Effector memory CD8-positive, alpha-beta T cell (primary cell): ENCODE measurements at regions not wholly inside any gene's neighbourhood (a gene's known extent, or its start where the extent isn't known, plus 50 kb on each side); places are given as distances from the start of the nearest gene placed in this dataset.

Source experiments
- ATAC-seq: fragments of 150-1000 bp; cut with Tn5 transposase; replicated peaks from 2 replicates; pipeline ENCODE4 v1.10.0; 2021; ENCODE audit warnings: mild to moderate bottlenecking, moderate library complexity
- DNase-seq, 3 experiments: peaks; one replicate each; pipeline ENCODE4 v3.0.0; 2021
- H3K27ac Mint-ChIP-seq, 2 donors: one replicate each; pipeline ENCODE4 v1.8.0; 2022; ENCODE audit warnings: mild to moderate bottlenecking in 2 of 2, mixed read lengths in 2 of 2, moderate library complexity in 2 of 2
- H3K27me3 Mint-ChIP-seq, 2 donors: one replicate each; pipeline ENCODE4 v1.8.0; 2022; ENCODE audit warnings: mixed read lengths in 2 of 2
- H3K36me3 Mint-ChIP-seq: one replicate; pipeline ENCODE4 v1.8.0; 2022; ENCODE audit warnings: mild to moderate bottlenecking, moderate library complexity, mixed read lengths; ENCODE audit not compliant: insufficient read depth
- H3K4me1 Mint-ChIP-seq, 2 donors: one replicate each; pipeline ENCODE4 v1.8.0; 2022; ENCODE audit warnings: low read depth in 2 of 2, mixed read lengths in 2 of 2
- H3K4me3 Mint-ChIP-seq, 2 donors: one replicate each; pipeline ENCODE4 v1.8.0; 2022; ENCODE audit warnings: mild to moderate bottlenecking in 2 of 2, mixed read lengths in 2 of 2, moderate library complexity in 2 of 2
- H3K9me3 Mint-ChIP-seq, 2 donors: one replicate each; pipeline ENCODE4 v1.8.0; 2022; ENCODE audit warnings: mixed read lengths in 2 of 2

GRCh38 chr22:27214691-27215090 lies 557.3 kb downstream of the MIAT start:
- Mint-ChIP-seq H3K27ac (no peak overlapping the region), H3K27me3 (peaks cover 26 to 60% of the 10 kb centered on the region in 2 donors), H3K9me3 (no peaks in the 10 kb centered on the region), H3K4me3 (no peak overlapping the region), H3K36me3 (no peaks in the 10 kb centered on the region), H3K4me1 (peaks cover 0 to 2% of the 10 kb centered on the region in 2 donors)
- DNase-seq (no peak), ATAC-seq (no peak)

GRCh38 chr22:27215871-27216270 lies 558.5 kb downstream of the MIAT start:
- no peak overlapping the region for H3K27ac Mint-ChIP-seq
- no peak overlapping the region for H3K4me3 Mint-ChIP-seq
- H3K9me3 Mint-ChIP-seq, result no peaks in the 10 kb centered on the region
- H3K27me3 Mint-ChIP-seq, result peaks cover 30 to 64% of the 10 kb centered on the region in 2 donors
- DNase-seq (no peak), ATAC-seq (no peak)
- H3K4me1 Mint-ChIP-seq, result peaks cover 0 to 2% of the 10 kb centered on the region in 2 donors
- H3K36me3 Mint-ChIP-seq, result no peaks in the 10 kb centered on the region

GRCh38 chr22:27216444-27216843 lies 559.1 kb downstream of the MIAT start:
- no peak for DNase-seq
- no peaks in the 10 kb centered on the region for H3K9me3 Mint-ChIP-seq
- H3K4me3 Mint-ChIP-seq, result no peak overlapping the region
- H3K27me3 Mint-ChIP-seq, result peaks cover 30 to 58% of the 10 kb centered on the region in 2 donors
- no peak overlapping the region for H3K27ac Mint-ChIP-seq
- H3K4me1 Mint-ChIP-seq, result peaks cover 0 to 2% of the 10 kb centered on the region in 2 donors
- no peaks in the 10 kb centered on the region for H3K36me3 Mint-ChIP-seq
- no peak for ATAC-seq

- no peaks in the 10 kb centered on the region for H3K36me3 Mint-ChIP-seq
- H3K9me3 Mint-ChIP-seq, result no peaks in the 10 kb centered on the region
- no peak for ATAC-seq
- peaks cover 0 to 2% of the 10 kb centered on the region in 2 donors for H3K4me1 Mint-ChIP-seq
- no peak for DNase-seq
- no peak overlapping the region for H3K4me3 Mint-ChIP-seq
- no peak overlapping the region for H3K27ac Mint-ChIP-seq
- peaks cover 30 to 54% of the 10 kb centered on the region in 2 donors for H3K27me3 Mint-ChIP-seq
Measured at GRCh38 chr22:27217154-27217553, 559.8 kb downstream of the MIAT start.

- Mint-ChIP-seq H3K27me3 (peaks cover 22 to 45% of the 10 kb centered on the region in 2 donors), H3K4me1 (no peaks in the 10 kb centered on the region), H3K36me3 (no peaks in the 10 kb centered on the region), H3K27ac (no peak overlapping the region), H3K9me3 (no peaks in the 10 kb centered on the region), H3K4me3 (no peak overlapping the region)
- ATAC-seq, result no peak
- no peak for DNase-seq
Measured at GRCh38 chr22:27218012-27218920, 560.9 kb downstream of the MIAT start.

GRCh38 chr22:27219036-27219435 lies 561.6 kb downstream of the MIAT start:
- Mint-ChIP-seq H3K4me1 (no peaks in the 10 kb centered on the region), H3K36me3 (no peaks in the 10 kb centered on the region), H3K27ac (no peak overlapping the region), H3K9me3 (no peaks in the 10 kb centered on the region), H3K27me3 (peaks cover 17 to 37% of the 10 kb centered on the region in 2 donors), H3K4me3 (no peak overlapping the region)
- no peak for ATAC-seq
- no peak for DNase-seq

GRCh38 chr22:27220339-27220738 lies 563.0 kb downstream of the MIAT start:
- Mint-ChIP-seq H3K4me3 (no peak overlapping the region), H3K4me1 (no peaks in the 10 kb centered on the region), H3K27me3 (peaks cover 17 to 28% of the 10 kb centered on the region in 2 donors), H3K27ac (no peak overlapping the region), H3K36me3 (no peaks in the 10 kb centered on the region), H3K9me3 (no peaks in the 10 kb centered on the region)
- ATAC-seq (no peak), DNase-seq (no peak)

GRCh38 chr22:27222178-27222577 lies 564.8 kb downstream of the MIAT start:
- no peak overlapping the region for H3K4me3 Mint-ChIP-seq
- H3K36me3 Mint-ChIP-seq, result no peaks in the 10 kb centered on the region
- H3K27me3 Mint-ChIP-seq, result peaks cover 11 to 18% of the 10 kb centered on the region in 2 donors
- H3K4me1 Mint-ChIP-seq, result no peaks in the 10 kb centered on the region
- no peaks in the 10 kb centered on the region for H3K9me3 Mint-ChIP-seq
- DNase-seq, result no peak
- no peak for ATAC-seq
- no peak overlapping the region for H3K27ac Mint-ChIP-seq

- no peak for ATAC-seq
- H3K4me1 Mint-ChIP-seq, result no peaks in the 10 kb centered on the region
- no peak overlapping the region for H3K4me3 Mint-ChIP-seq
- H3K27ac Mint-ChIP-seq, result no peak overlapping the region
- H3K36me3 Mint-ChIP-seq, result no peaks in the 10 kb centered on the region
- H3K9me3 Mint-ChIP-seq, result no peaks in the 10 kb centered on the region
- H3K27me3 Mint-ChIP-seq, result peaks cover 7 to 15% of the 10 kb centered on the region in 2 donors
- no peak for DNase-seq
Measured at GRCh38 chr22:27223317-27224177, 566.2 kb downstream of the MIAT start.

GRCh38 chr22:27224485-27225374 lies 567.3 kb downstream of the MIAT start:
- H3K4me1 Mint-ChIP-seq, result no peaks in the 10 kb centered on the region
- H3K4me3 Mint-ChIP-seq, result no peak overlapping the region
- ATAC-seq (no peak), DNase-seq (no peak)
- peaks cover 4 to 9% of the 10 kb centered on the region in 2 donors for H3K27me3 Mint-ChIP-seq
- H3K36me3 Mint-ChIP-seq, result no peaks in the 10 kb centered on the region
- H3K27ac Mint-ChIP-seq, result no peak overlapping the region
- H3K9me3 Mint-ChIP-seq, result no peaks in the 10 kb centered on the region

- ATAC-seq, result no peak
- no peaks in the 10 kb centered on the region for H3K36me3 Mint-ChIP-seq
- H3K27me3 Mint-ChIP-seq, result peaks cover 8 to 15% of the 10 kb centered on the region in 2 donors
- H3K9me3 Mint-ChIP-seq, result no peaks in the 10 kb centered on the region
- DNase-seq, result no peak
- no peaks in the 10 kb centered on the region for H3K4me1 Mint-ChIP-seq
- no peak overlapping the region for H3K4me3 Mint-ChIP-seq
- H3K27ac Mint-ChIP-seq, result no peak overlapping the region
Measured at GRCh38 chr22:27226666-27227065, 569.3 kb downstream of the MIAT start.

GRCh38 chr22:27228771-27229170 lies 571.4 kb downstream of the MIAT start:
- H3K4me3 Mint-ChIP-seq, result no peak overlapping the region
- no peak overlapping the region for H3K27ac Mint-ChIP-seq
- no peaks in the 10 kb centered on the region for H3K9me3 Mint-ChIP-seq
- ATAC-seq (no peak), DNase-seq (no peak)
- no peaks in the 10 kb centered on the region for H3K4me1 Mint-ChIP-seq
- H3K36me3 Mint-ChIP-seq, result no peaks in the 10 kb centered on the region
- peaks cover 16 to 34% of the 10 kb centered on the region in 2 donors for H3K27me3 Mint-ChIP-seq

- no peaks in the 10 kb centered on the region for H3K36me3 Mint-ChIP-seq
- H3K4me3 Mint-ChIP-seq, result no peak overlapping the region
Measured at GRCh38 chr22:27230189-27230588, 571.4 kb downstream of the MN1 start.

More at GRCh38 chr22:27230189-27230588, 571.4 kb downstream of the MN1 start:
- ATAC-seq, result no peak
- peaks cover 23 to 38% of the 10 kb centered on the region in 2 donors for H3K27me3 Mint-ChIP-seq
- no peaks in the 10 kb centered on the region for H3K4me1 Mint-ChIP-seq
- no peak overlapping the region for H3K27ac Mint-ChIP-seq
- no peaks in the 10 kb centered on the region for H3K9me3 Mint-ChIP-seq
- no peak for DNase-seq
